ENCODE measurements at regions not wholly inside any gene's neighbourhood (a gene's known extent, or its start where the extent isn't known, plus 50 kb on each side); places are given as distances from the start of the nearest gene placed in this dataset.
"Not testable (repeated sequence)": the region's sequence is repeated elsewhere in the genome, so short reads cannot be mapped to it uniquely, and the experiment has no call there.

DNA sequence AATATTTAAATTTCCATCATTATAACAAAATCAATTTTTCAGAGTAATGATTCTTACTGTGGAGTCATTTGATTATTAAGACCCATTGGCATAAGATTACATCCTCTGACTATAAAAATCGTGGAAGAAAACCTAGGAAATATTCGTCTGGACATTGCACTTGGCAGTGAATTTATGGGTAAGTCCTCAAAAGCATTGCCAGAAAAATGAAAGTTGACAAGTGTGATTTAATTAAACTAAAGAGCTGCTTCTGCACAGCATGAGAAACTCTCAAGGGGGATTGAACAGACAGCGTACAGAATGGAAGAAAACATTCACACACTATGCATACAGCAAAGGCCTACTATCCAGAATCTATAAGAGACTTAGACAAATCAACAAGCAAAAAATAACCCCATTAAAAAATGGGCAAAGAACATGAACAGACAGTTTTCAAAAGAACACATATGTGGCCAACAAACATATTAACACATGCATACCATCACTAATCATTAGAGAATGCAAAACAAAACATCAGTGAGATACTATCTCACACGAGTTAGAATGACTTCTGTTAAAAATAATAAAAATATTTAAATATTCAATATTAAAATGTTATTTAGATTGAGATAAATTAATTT is 111.4 kb downstream of the CCDC74A start:
- DNase-seq (ENCODE audit: low read depth in 2 of 3, low spot score in 1 of 3) = not testable (repeated sequence)

DNA sequence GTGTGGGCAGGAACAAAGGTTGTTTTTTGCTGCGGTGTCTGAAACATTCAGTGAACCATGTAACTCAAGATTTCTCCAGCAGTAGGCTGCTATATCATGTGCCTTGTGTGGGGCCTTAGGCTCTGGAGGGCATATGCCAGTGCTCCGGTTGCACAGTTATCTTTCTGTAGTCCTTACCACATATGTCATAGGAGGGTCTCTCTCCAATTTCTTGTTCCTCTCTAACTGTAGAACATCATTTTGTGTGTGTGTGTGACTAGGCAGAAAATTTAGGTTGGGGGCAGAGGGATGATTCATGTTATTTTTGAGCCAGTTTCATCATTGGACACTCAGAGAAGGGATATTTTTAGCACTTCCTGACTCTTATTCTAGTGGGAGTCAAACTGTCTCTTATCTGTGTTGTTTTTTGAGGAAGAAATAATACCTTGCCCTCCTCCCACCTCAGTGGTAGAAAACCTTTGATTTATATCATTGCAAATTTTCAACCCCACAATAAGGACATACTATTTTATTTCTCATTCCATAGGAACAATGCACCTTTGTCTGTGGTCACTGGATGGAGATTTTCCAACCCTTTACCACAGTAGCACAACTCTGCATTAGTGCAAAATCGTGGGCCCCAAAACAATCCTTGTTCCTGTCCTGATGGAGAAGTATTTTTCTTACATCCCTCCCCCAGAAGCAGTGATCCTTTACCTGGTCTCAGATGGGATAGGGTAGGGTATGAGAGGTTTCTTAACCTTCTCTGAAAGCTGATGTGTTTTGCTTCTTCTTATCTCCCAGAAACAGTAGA is 113.9 kb downstream of the CCDC74A start:
- DNase-seq (ENCODE audit: low read depth in 2 of 3, low spot score in 1 of 3) = no peak

DNA sequence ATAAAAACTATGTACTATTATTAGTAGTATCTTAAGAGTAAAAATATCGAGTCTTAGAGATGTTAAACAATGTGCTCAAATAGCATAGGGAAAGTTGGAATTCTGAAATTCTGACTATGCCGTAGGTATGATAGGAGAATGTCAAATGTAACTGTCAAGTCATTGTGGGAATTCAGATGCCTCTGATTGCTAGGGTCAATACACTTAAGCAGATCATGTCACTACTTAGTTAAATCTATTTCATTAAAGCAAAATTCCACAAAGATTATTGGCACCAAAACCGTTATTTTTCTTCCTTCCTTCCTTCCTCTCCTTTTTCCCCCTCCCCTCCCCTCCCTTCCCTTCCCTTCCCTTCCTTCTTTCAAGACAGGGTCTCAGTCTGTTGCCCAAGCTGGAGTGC is 115.5 kb downstream of the CCDC74A start:
- not testable (repeated sequence) for DNase-seq (ENCODE audit: low read depth in 2 of 3, low spot score in 1 of 3)

DNA sequence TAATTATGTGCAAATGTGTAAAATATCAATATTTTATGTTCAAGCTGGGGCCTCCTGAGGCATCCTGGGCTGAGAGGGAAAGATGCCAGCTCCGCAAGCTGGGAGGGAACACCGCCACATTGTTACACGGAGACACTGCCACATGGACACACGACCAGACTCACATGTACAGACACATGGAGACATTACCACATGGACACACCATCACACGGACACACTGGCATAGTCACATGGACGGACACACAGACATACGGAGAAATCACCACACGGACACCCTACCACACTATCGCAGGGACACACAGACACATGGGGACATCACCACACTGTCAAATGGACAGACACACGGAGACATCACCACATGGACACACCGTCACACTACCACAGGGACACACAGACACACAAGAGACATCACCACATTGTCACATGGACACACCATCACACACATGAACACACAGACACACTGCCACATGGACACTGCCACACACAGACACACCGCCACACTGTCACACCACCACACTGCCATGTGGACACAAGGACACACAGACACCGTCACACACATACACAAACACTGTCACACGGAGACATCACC is 117.6 kb downstream of the CCDC74A start:
- DNase-seq (ENCODE audit: low read depth in 2 of 3, low spot score in 1 of 3) = no peak

DNA sequence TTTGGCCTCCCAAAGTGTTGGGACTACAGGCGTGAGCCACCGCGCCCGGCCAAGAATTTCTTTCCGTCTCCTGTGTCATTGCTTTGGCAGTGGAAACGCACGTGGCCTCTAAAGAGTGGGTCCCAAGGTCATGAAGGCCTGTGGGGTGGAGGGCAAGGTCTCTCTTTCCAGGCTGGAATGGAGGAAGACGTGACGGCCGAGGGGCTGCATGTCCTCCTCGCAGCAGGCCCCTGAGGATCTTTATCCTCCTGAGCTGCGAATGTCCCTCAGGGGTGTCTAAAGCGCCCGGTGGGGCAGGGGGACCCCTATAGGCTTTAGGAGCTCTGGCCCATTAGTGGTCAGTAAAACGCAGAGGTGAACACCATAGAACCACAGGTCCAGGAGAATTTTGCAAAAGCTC is 118.5 kb downstream of the CCDC74A start:
- DNase-seq (ENCODE audit: low read depth in 2 of 3, low spot score in 1 of 3) = not testable (repeated sequence)

DNA sequence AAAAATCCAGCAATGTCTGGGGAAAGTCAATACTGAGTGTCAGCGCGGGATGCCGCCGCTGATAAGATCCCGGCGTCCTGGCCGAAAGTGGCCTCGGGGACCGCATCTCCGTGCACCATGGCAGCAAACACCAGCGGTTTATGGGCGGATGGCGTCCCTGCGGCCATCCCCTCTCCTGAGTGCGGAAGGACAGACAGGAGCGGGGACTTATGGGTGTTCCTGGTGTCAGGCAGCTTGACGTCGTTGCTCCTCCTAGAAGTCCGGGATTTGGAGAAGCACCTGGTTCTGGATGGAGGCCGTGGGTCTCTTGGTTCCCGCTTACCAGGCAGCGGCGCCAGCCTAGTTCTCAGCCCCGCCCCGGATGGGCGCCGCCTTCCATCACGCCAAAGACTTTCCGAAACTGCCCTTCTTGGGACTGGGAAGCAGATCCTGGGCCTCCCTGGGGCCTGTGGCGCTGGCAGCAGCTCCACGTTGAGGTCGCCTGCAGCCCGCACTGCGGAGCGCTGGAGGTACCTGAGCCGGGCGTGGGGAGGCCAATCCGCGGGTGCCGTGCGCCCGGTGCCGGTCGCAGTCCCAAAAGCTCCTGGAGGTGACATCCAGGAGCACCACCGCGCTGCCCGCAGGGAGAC is 119.1 kb downstream of the CCDC74A start:
- no peak for DNase-seq (ENCODE audit: low read depth in 2 of 3, low spot score in 1 of 3)

DNA sequence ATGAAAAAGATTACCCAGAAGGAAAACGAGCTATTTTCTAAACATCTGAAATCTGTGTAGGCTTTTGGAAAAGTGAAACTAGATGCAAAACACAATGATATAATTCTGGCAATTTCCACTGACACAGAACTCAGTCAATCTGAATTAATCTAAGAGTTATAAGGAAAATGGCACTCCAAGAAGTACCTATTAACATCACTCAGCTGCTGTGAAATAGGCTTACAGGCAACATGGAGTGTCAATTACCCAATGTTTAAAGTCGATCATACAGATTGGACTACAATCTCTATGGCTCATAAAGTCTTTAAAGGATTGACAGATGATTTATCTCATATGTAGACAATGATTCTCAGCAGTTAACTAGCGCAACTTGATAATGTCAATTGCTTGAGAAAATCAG is 120.9 kb downstream of the CCDC74A start:
- DNase-seq (ENCODE audit: low read depth in 2 of 3, low spot score in 1 of 3) = not testable (repeated sequence)

DNA sequence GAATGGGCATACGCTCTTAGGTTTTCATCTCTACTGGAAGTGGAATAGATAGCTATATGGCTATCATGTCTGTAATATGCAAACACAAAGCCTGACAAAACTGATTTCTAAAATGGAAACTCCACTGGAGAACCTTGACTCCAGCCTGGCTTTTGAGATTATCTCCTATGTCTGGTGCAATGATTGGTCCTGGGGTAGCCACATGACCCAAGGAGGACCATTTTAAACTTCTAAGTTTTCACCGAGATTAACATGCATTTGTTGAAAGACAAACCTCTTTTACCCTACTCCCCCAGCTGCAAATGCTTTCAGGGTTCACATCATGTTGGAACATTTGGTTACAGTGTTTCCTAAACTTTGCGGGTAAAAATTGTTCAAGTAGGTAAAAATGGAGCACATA is 124.6 kb downstream of the CCDC74A start:
- not testable (repeated sequence) for DNase-seq (ENCODE audit: low read depth in 2 of 3, low spot score in 1 of 3)

DNA sequence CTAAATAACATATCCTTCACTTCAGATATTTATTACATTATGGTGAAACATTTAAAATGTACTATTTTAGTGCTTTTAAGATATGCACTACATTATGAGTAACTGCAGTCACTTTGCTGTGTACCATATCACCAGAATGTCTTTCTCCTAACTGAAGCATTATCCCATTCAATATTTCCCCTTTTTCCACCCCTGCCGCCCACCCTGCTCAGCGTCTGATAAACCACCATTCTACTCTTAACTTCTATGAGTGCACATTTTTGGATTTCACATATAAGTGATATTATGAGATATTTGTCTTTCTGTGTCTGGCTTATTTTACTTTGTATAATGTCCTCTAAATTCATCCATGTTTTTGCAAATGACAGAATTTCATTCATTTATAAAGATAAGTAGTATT is 126.4 kb downstream of the CCDC74A start:
- DNase-seq (ENCODE audit: low read depth in 2 of 3, low spot score in 1 of 3) = not testable (repeated sequence)

DNA sequence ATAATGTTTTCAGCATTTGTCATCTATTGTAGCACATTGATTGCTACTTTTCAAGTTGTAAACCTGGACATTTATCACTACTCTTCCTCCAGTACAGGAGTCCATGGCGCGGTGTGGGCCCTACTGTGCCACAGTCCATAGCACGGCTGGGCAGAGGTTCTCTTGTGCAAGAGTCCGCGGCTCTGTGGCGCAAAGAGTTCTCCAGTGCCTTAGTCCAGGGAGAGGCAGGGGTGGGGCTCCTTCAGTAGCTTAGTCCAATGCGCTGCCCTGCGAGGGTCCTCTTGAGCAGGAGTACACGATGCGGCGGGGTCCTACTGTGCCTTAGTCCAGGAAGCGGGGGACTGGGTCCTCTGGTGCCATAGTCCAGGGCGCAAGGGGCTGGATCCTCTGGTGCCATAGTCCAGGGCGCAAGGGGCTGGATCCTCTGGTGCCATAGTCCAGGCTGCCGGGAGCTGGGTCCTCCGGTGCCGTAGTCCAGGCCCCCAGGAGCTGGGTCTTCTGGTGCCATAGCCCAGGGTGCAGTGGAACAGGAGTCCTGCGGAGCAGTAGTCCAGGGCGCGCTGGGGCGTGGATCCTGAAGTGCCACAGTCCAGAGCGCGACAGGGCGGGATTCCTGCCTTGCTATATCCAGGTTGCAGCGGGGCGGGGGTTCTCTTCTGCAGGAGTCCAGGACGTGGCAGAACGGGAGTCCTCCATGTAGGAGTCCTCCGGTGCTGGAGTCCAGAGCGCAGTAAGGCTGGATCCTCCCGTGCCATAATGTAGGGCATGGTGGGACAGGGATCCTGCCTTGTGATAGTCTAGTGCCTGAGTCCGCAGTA is 129.3 kb downstream of the CCDC74A start:
- no peak for DNase-seq (ENCODE audit: low read depth in 2 of 3, low spot score in 1 of 3)

DNA sequence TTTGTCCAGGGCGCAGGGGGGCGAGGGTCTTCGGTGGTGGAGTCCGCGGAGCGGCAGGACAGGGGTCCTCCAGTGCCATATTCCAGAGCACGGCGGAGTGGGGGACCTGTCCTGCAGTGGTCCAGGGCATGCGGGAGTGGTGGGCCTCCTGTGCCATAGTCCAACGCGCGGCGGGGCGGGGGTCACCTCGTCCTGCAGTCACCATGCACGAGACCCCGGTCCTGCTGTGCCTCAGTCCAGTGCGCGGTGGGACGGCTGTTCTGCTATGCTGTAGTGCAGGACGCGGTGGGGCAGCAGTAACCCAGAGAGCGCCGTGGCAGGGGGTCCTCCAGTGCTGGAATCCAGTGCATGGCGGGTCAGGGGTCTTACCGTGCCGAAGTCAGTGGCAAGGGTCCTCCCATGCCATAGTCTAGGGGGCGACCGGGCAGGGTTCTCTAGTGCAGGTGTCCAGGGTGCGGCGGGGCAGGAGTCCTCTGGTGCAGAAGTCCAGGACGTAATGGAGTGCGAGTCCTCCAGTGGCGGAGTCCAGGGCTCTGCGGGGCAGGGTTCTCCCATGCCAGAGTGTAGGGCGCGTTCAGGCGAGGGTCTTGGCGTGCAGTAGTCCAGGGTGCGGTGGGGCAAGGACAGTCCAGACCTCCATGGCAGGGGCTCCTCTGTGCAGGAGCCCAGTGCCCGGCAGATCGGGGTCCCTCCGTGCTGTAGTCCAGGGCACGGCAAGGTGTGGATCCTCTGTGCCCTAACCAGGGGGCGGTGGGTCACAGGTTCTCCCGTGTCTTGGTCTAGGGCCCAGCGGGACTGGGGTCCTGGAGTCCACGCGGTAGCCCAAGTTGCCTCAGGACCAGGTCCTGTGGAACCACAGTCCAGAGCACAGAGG is 130.4 kb downstream of the CCDC74A start:
- no peak for DNase-seq (ENCODE audit: low read depth in 2 of 3, low spot score in 1 of 3)

DNA sequence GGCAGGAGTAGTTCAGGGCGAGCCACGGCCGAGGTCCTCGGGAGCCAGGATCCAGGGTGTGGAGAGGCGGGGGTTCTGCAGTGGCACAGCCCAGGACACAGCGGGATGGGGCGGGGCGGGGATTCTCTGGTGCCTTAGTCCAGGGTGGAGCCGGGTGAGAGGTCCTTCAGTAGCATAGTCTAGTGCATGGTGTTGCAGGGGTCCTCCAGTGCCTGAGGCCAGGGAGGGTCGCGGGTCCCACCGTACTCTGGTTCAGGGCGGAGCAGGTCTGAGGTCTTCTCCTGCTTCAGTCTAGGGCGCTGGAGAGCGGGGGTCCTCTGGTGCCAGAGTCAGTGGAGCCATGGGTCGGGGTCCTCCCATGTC is 131.1 kb downstream of the CCDC74A start:
- DNase-seq (ENCODE audit: low read depth in 2 of 3, low spot score in 1 of 3) = no peak

DNA sequence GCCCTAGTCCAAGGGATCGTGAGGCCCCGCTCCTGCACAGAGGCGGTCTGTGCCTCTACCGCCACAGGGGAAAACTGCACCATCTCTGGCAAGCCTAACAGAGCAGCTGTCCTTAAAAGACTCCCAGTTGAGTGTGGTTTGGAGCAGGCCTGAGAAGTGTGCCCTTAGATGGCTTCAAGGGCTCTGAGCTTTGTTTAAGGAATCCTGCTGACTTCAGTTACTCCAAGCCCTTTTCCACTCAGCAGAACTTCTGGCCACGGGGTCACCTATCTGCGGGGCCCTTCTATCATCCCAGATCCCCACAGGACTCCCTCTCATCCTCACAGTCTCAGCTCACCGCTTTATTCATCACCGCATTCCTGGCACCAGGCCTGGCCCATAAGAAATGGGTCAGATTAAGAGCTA is 131.5 kb downstream of the CCDC74A start:
- no peak for DNase-seq (ENCODE audit: low read depth in 2 of 3, low spot score in 1 of 3)

DNA sequence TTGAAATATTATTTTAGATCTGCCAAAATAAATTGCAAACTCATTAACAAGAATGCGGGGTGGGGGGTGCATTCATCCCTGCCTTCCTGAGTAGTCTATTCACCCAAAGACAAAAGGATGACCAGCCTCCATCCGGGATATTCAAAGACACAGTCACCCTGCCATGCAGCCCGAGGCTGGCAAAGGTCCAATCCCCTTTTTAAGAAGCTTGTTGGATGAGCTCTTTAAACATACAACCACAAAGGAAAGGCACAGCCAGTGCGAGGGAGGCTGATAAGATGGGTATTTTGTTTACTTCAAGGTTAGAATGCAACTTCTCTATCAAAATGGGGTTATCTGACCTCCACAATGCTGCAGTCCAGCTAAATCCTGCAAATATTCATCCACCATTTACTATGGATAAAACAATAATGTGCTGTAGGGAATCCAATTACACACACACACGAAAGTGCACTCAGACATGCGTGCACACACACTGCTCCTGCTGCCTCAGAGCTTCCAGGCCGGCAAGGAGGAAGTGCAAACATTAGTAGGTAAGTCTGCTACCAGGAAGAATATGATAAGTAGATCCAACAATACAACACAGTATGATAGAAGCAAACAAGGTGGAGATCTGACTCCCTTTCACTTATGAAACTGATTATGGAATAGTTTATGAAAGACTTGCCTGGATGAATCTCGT is 133.6 kb downstream of the CCDC74A start:
- not testable (repeated sequence) for DNase-seq (ENCODE audit: low read depth in 2 of 3, low spot score in 1 of 3)

DNA sequence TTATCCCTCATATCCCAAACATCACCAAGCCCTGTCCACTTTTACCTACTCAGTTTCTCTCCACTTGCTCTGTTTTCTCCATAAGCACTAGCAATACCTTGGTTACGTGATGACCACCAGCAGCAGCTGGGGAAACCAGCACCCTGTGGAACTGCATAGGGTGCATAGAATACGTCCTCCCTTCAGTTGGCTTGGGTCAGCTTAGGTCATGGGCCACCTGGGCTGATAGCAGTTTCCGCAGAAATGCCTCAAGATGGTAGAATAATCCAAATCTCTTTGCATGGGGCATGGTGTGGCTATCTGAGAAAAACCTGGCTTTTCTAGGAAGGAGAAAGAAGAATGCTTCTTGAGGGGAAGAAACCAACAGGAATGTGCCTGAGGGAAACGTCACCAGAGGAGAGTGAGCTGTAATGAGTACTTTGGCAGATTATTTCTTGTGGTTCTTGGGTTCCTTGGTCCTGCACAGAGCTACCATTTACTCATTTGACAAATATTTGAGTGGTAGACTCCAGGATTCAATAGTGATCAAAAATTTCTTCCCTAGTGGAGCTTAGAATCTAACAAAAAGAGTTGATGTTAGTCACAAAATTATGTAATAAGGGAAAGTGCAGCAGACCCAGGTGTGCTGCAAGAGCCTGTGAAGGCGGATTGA is 134.3 kb downstream of the CCDC74A start:
- not testable (repeated sequence) for DNase-seq (ENCODE audit: low read depth in 2 of 3, low spot score in 1 of 3)

DNA sequence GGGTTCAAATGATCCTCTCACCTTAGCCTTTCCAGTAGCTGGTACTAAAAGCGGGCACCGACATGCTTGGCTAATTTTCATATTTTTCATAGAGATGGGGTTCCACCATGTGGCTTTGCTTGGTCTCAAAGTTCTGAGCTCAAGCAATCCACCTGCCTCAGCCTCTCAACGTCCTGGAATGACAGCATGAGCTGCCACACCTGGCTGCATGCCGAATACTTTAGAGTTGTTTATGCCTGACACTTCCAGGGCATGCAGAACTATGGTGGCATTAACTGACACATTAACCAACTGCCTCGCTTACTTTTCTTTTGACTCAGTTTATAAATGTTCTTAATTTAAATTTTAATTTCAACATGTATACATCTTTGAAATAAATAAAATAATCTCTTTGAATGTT is 135.8 kb downstream of the CCDC74A start:
- DNase-seq (ENCODE audit: low read depth in 2 of 3, low spot score in 1 of 3) = not testable (repeated sequence)

DNA sequence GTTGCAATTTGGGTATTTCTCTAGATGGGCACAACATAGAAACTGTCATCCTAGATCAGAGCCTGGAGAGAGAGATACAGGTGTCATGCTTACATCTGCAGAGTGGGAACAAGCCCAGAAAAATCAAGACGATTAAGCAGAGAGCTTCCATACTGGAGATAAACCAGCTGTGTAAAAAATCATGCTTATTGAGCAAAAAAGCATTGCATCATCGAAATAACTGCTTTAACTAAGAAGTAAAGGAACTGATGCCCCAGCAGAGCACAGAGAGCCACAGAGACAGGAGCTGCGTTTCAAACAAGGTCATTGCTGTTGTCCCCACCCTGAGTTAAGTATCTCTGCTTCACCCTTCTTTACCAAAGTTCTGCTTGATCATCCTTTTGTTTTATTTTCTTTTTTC is 138.0 kb downstream of the CCDC74A start:
- not testable (repeated sequence) for DNase-seq (ENCODE audit: low read depth in 2 of 3, low spot score in 1 of 3)

DNA sequence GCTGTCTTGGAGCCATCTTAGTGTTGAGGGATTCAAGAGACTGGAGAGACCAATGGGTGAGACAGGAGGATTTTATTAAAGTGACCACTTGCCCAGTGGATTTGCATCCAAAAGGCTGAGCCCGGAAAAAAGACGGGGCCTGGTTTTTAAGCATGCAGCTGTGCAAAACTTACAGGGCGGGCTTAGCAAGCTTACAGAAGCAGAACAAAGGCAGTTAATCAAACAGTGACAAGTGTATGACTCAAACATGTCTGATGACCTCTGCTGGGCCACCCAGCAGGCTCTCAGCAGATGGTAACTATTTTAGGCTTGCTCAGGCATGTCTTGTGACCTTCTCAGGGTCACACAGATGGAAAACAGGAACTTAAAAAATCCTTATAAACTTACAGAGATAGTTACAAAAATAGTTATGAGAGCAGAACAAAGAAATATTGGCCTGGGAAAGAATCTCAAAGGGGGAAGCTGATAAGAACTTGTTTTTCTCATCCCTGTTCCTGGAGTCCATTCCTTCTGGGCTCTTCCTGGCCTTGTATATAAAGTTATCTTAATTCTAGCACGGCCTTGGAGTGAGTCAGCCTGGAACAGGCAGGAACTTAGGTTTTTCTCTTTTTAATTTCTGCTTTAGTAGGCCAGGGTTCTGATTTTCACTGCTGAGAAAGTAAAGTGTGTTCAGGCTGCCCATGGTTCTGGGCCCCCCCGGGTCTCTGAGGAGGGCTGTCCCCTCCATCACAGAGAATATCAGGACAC is 141.3 kb downstream of the CCDC74A start:
- DNase-seq (ENCODE audit: low read depth in 2 of 3, low spot score in 1 of 3) = not testable (repeated sequence)
